Natural killer cell (primary cell): ENCODE measurements at regions not wholly inside any gene's neighbourhood (a gene's known extent, or its start where the extent isn't known, plus 50 kb on each side); places are given as distances from the start of the nearest gene placed in this dataset.

Experiments
- ATAC-seq, 3 donors: fragments of 150-1000 bp in 2 of 3; fragments of 200-7000 bp in 1 of 3; cut with Tn5 transposase; 1 replicate in 1 of 3; 2 replicates in 2 of 3; pipeline ENCODE4 v1.10.0; 2021; ENCODE audit warnings: mild to moderate bottlenecking in 2 of 3, moderate library complexity in 2 of 3
- DNase-seq, 2 donors: peaks; one replicate each; pipeline versions ENCODE4 v3.0.0 to v3.0.0-alpha.2; 2013 to 2021; ENCODE audit warnings: mixed read lengths in 1 of 2
- H3K27ac ChIP-seq: one replicate; pipeline ENCODE4 v1.5.1; 2013; ENCODE audit warnings: mild to moderate bottlenecking, low read length
- H3K27me3 ChIP-seq: one replicate; pipeline ENCODE4 v1.6.1; 2013; ENCODE audit warnings: low read length; ENCODE audit not compliant: control insufficient read depth, insufficient read depth
- H3K36me3 ChIP-seq: one replicate; pipeline ENCODE4 v1.6.1; 2013; ENCODE audit warnings: low read length; ENCODE audit not compliant: control insufficient read depth, insufficient read depth
- H3K4me1 ChIP-seq: one replicate; pipeline ENCODE4 v1.6.1; 2013; ENCODE audit warnings: low read length; ENCODE audit not compliant: control insufficient read depth, insufficient read depth
- H3K4me3 ChIP-seq: one replicate; pipeline ENCODE4 v1.5.1; 2013; ENCODE audit warnings: low read length
- H3K9me3 ChIP-seq: one replicate; pipeline ENCODE4 v1.6.1; 2013; ENCODE audit warnings: low read length; ENCODE audit not compliant: control insufficient read depth, insufficient read depth
- H3K27ac Mint-ChIP-seq, 2 donors: one replicate each; pipeline ENCODE4 v1.8.0; 2022; ENCODE audit warnings: mild to moderate bottlenecking in 2 of 2, mixed read lengths in 2 of 2, moderate library complexity in 1 of 2
- H3K27me3 Mint-ChIP-seq, 2 donors: one replicate each; pipeline ENCODE4 v1.8.0; 2022; ENCODE audit warnings: low read depth in 2 of 2, mixed read lengths in 2 of 2
- H3K36me3 Mint-ChIP-seq: one replicate; pipeline ENCODE4 v1.8.0; 2022; ENCODE audit warnings: mixed read lengths
- H3K4me1 Mint-ChIP-seq, 2 donors: one replicate each; pipeline ENCODE4 v1.8.0; 2022; ENCODE audit warnings: mixed read lengths in 2 of 2
- H3K4me3 Mint-ChIP-seq: one replicate; pipeline ENCODE4 v1.8.0; 2022; ENCODE audit warnings: mild to moderate bottlenecking, moderate library complexity, mixed read lengths
- H3K9me3 Mint-ChIP-seq, 2 donors: one replicate each; pipeline ENCODE4 v1.8.0; 2022; ENCODE audit warnings: mixed read lengths in 2 of 2
- CTCF ChIP-seq: fragments of 200-600 bp; IDR thresholded peaks from one replicate; pipeline ENCODE4 v1.8.0; 2022; ENCODE audit warnings: antibody characterized with exemption
- WGBS: methylation state at CpG from one replicate; pipeline ENCODE4 v1.1.7; 2013; ENCODE audit warnings: missing lambda C conversion rate; ENCODE audit not compliant: insufficient coverage; 5-methylcytosine and 5-hydroxymethylcytosine counted together
- intact Hi-C: fragments of 100-400 bp; cut with micrococcal nuclease; formaldehyde crosslinking; loops from one replicate; pipeline ENCODE4 v1.14.2; 2022

GRCh38 chr2:40760071-40760666 is 308.3 kb upstream of the SLC8A1 start:
- no peaks in the 10 kb centered on the region for H3K27me3 ChIP-seq
- Mint-ChIP-seq H3K4me3 (no peak overlapping the region), H3K27ac (no peak overlapping the region), H3K4me1 (peaks cover 4 to 6% of the 10 kb centered on the region in 2 donors), H3K9me3 (peaks cover 2 to 4% of the 10 kb centered on the region in 2 donors), H3K36me3 (no peaks in the 10 kb centered on the region), H3K27me3 (no peaks in the 10 kb centered on the region)
- no peaks in the 10 kb centered on the region for H3K4me1 ChIP-seq
- H3K4me3 ChIP-seq, result no peak overlapping the region
- DNase-seq (no peak), ATAC-seq (no peak)
- no peaks in the 10 kb centered on the region for H3K36me3 ChIP-seq
- WGBS, result 62% methylated on average over 4 of the region's 5 CpGs
- H3K27ac ChIP-seq, result no peak overlapping the region
- intact Hi-C loops, result no loop called here
- no peaks in the 10 kb centered on the region for H3K9me3 ChIP-seq
- no peak for TF ChIP-seq CTCF

- no peak for DNase-seq
- Histone ChIP-seq H3K36me3 (no peaks in the 10 kb centered on the region), H3K27me3 (no peaks in the 10 kb centered on the region), H3K4me3 (no peak overlapping the region), H3K27ac (no peak overlapping the region), H3K9me3 (no peaks in the 10 kb centered on the region), H3K4me1 (no peaks in the 10 kb centered on the region)
- no peaks in the 10 kb centered on the region for H3K4me1 Mint-ChIP-seq
- no peak overlapping the region for H3K4me3 Mint-ChIP-seq
- TF ChIP-seq CTCF, result no peak
- H3K27me3 Mint-ChIP-seq, result no peaks in the 10 kb centered on the region
- intact Hi-C loops, result no loop called here
- WGBS, result 94% methylated on average over 2 of the region's 2 CpGs
- H3K27ac Mint-ChIP-seq, result no peak overlapping the region
- peaks cover 8% of the 10 kb centered on the region for H3K36me3 Mint-ChIP-seq
- ATAC-seq, result no peak
- H3K9me3 Mint-ChIP-seq, result peaks cover 8 to 9% of the 10 kb centered on the region in 2 donors
These were observed 321.4 kb upstream of the SLC8A1 start for GRCh38 chr2:40773291-40773690.

GRCh38 chr2:40783704-40784103 is 331.8 kb upstream of the SLC8A1 start:
- Mint-ChIP-seq H3K9me3 (peaks cover 4 to 18% of the 10 kb centered on the region in 2 donors), H3K27me3 (no peaks in the 10 kb centered on the region), H3K36me3 (no peaks in the 10 kb centered on the region), H3K4me1 (no peaks in the 10 kb centered on the region), H3K4me3 (no peak overlapping the region), H3K27ac (no peak overlapping the region)
- Histone ChIP-seq H3K27ac (no peak overlapping the region), H3K36me3 (no peaks in the 10 kb centered on the region), H3K27me3 (no peaks in the 10 kb centered on the region), H3K9me3 (no peaks in the 10 kb centered on the region), H3K4me3 (no peak overlapping the region), H3K4me1 (no peaks in the 10 kb centered on the region)
- intact Hi-C loops, result no loop called here
- ATAC-seq, result no peak
- no peak for TF ChIP-seq CTCF
- WGBS, result 92% methylated on average over 1 of the region's 3 CpGs
- DNase-seq, result no peak

GRCh38 chr2:40786636-40787035 is 334.7 kb upstream of the SLC8A1 start:
- Histone ChIP-seq H3K27ac (no peak overlapping the region), H3K36me3 (no peaks in the 10 kb centered on the region), H3K4me1 (no peaks in the 10 kb centered on the region), H3K4me3 (no peak overlapping the region), H3K9me3 (no peaks in the 10 kb centered on the region), H3K27me3 (no peaks in the 10 kb centered on the region)
- intact Hi-C loops, result no loop called here
- DNase-seq (no peak), ATAC-seq (no peak)
- Mint-ChIP-seq H3K9me3 (peaks cover 0 to 6% of the 10 kb centered on the region in 2 donors), H3K4me3 (no peak overlapping the region), H3K4me1 (no peaks in the 10 kb centered on the region), H3K36me3 (no peaks in the 10 kb centered on the region), H3K27me3 (no peaks in the 10 kb centered on the region), H3K27ac (no peak overlapping the region)
- TF ChIP-seq CTCF, result no peak
- WGBS, result no CpG with 5 or more reads among the region's 1 CpG
